Activated CD4-positive, alpha-beta memory T cell treated with anti-CD3 and anti-CD28 coated beads for 36 hours (primary cell): ENCODE measurements at regions not wholly inside any gene's neighbourhood (a gene's known extent, or its start where the extent isn't known, plus 50 kb on each side); places are given as distances from the start of the nearest gene placed in this dataset.

Source experiments
- CTCF ChIA-PET: fragments of 350-600 bp; sonication (Branson Sonifier 250); formaldehyde crosslinking; loops from one replicate; lab custom pipeline; 2021; ENCODE audit warnings: antibody characterized with exemption, inconsistent platforms; lab: Charles Lee
- POLR2A ChIA-PET: fragments of 350-600 bp; sonication (Branson Sonifier 250); formaldehyde crosslinking; loops from one replicate; lab custom pipeline; 2021; ENCODE audit warnings: antibody characterized with exemption; lab: Charles Lee
- DNase-seq: peaks from one replicate; pipeline ENCODE4 v3.0.0-alpha.2; 2020
- H3K27ac Mint-ChIP-seq: one replicate; pipeline ENCODE4 v1.8.0; 2021; ENCODE audit warnings: mixed read lengths
- H3K27me3 Mint-ChIP-seq: one replicate; pipeline ENCODE4 v1.8.0; 2021; ENCODE audit warnings: mixed read lengths
- H3K36me3 Mint-ChIP-seq: one replicate; pipeline ENCODE4 v1.8.0; 2021; ENCODE audit warnings: mixed read lengths
- H3K4me1 Mint-ChIP-seq: one replicate; pipeline ENCODE4 v1.8.0; 2021; ENCODE audit warnings: low read depth, mixed read lengths
- H3K4me3 Mint-ChIP-seq: one replicate; pipeline ENCODE4 v1.8.0; 2021; ENCODE audit warnings: mild to moderate bottlenecking, mixed read lengths
- H3K9me3 Mint-ChIP-seq: one replicate; pipeline ENCODE4 v1.8.0; 2021; ENCODE audit warnings: mixed read lengths
- intact Hi-C: fragments of 100-400 bp; cut with micrococcal nuclease; formaldehyde crosslinking; loops from one replicate; pipeline ENCODE4 v1.15.1; 2023

- Mint-ChIP-seq H3K27me3 (peaks cover 2% of the 10 kb centered on the region), H3K27ac (no peak overlapping the region), H3K4me3 (no peak overlapping the region), H3K4me1 (no peaks in the 10 kb centered on the region), H3K9me3 (no peaks in the 10 kb centered on the region), H3K36me3 (no peaks in the 10 kb centered on the region)
- intact Hi-C loops: no loop called here
- ChIA-PET POLR2A (no interaction called here), CTCF (interaction anchor here (1.1 kb wide), 1 partner anchor 119 kb away, joined by 4 read pairs; no protein-coding TSS in a partner anchor)
- DNase-seq: no peak
Observed at GRCh38 chr15:39460748-39461147, 120.1 kb upstream of the THBS1 start.

DNA sequence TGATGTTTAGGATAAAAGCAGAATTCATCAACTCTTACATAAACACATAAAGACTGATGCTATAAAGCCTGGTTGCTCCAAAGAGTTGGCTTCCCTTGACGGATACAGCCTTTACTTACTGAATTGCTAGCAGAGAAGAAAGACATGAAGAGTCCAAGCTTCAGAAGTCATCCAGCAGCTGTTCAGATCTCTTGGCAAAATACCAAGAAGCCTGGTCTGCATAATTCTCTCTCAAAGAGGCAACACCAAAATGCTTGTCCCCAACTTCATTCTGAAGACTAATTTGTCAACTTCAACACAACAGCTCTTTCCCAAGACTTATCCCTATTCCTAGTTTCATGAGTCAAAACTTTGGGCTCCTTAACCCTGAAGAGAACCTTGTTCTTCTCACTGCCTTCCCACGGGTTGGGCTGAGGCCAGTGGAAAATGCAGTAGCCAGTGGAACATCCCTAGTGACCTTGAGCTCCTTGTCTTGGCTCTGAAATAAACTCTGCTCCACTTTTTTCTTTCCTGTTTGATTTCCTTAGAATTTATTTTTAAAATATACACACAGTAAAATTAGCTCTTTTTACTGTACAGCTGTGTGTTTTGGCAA, 119.2 kb upstream of the THBS1 start:
- no peaks in the 10 kb centered on the region for H3K36me3 Mint-ChIP-seq
- no peaks in the 10 kb centered on the region for H3K4me1 Mint-ChIP-seq
- no peak overlapping the region for H3K27ac Mint-ChIP-seq
- DNase-seq: no peak
- POLR2A ChIA-PET: no interaction called here
- CTCF ChIA-PET: interaction anchor here (1.1 kb wide), 1 partner anchor 118 kb away, joined by 4 read pairs; no protein-coding TSS in a partner anchor
- H3K4me3 Mint-ChIP-seq: no peak overlapping the region
- peaks cover 2% of the 10 kb centered on the region for H3K27me3 Mint-ChIP-seq
- no peaks in the 10 kb centered on the region for H3K9me3 Mint-ChIP-seq
- intact Hi-C loops: no loop called here

GRCh38 chr15:39462691-39463090, 118.2 kb upstream of the THBS1 start:
- H3K4me1 Mint-ChIP-seq: no peaks in the 10 kb centered on the region
- ChIA-PET POLR2A (no interaction called here), CTCF (no interaction called here)
- no peaks in the 10 kb centered on the region for H3K9me3 Mint-ChIP-seq
- no peaks in the 10 kb centered on the region for H3K36me3 Mint-ChIP-seq
- H3K27me3 Mint-ChIP-seq: peaks cover 2% of the 10 kb centered on the region
- H3K4me3 Mint-ChIP-seq: no peak overlapping the region
- no peak overlapping the region for H3K27ac Mint-ChIP-seq
- no peak for DNase-seq
- intact Hi-C loops: no loop called here

GRCh38 chr15:39465843-39466749, 114.8 kb upstream of the THBS1 start:
- POLR2A ChIA-PET: no interaction called here
- no peaks in the 10 kb centered on the region for H3K36me3 Mint-ChIP-seq
- peaks cover 5% of the 10 kb centered on the region for H3K27me3 Mint-ChIP-seq
- H3K4me3 Mint-ChIP-seq: no peak overlapping the region
- H3K4me1 Mint-ChIP-seq: no peaks in the 10 kb centered on the region
- H3K9me3 Mint-ChIP-seq: no peaks in the 10 kb centered on the region
- no peak overlapping the region for H3K27ac Mint-ChIP-seq
- DNase-seq: no peak
- intact Hi-C loops: no loop called here
- CTCF ChIA-PET: interaction anchor here (1.2 kb wide), 1 partner anchor 115 kb away, joined by 3 read pairs; the partner anchor contains the start of gene THBS1

GRCh38 chr15:39466750-39467105, 114.2 kb upstream of the THBS1 start:
- Mint-ChIP-seq H3K4me1 (no peaks in the 10 kb centered on the region), H3K27me3 (peaks cover 4% of the 10 kb centered on the region), H3K4me3 (no peak overlapping the region), H3K27ac (no peak overlapping the region), H3K36me3 (no peaks in the 10 kb centered on the region), H3K9me3 (no peaks in the 10 kb centered on the region)
- POLR2A ChIA-PET: no interaction called here
- no peak for DNase-seq
- intact Hi-C loops: no loop called here
- CTCF ChIA-PET: interaction anchor here (1.2 kb wide), 1 partner anchor 114 kb away, joined by 3 read pairs; the partner anchor contains the start of gene THBS1

- no peaks in the 10 kb centered on the region for H3K9me3 Mint-ChIP-seq
- intact Hi-C loops: no loop called here
- ChIA-PET POLR2A (no interaction called here), CTCF (no interaction called here)
- no peaks in the 10 kb centered on the region for H3K36me3 Mint-ChIP-seq
- no peak overlapping the region for H3K4me3 Mint-ChIP-seq
- no peak for DNase-seq
- H3K4me1 Mint-ChIP-seq: no peaks in the 10 kb centered on the region
- H3K27me3 Mint-ChIP-seq: peaks cover 4% of the 10 kb centered on the region
- H3K27ac Mint-ChIP-seq: no peak overlapping the region
Observed at GRCh38 chr15:39468331-39468730, 112.5 kb upstream of the THBS1 start.

- POLR2A ChIA-PET: no interaction called here
Observed at GRCh38 chr15:39468828-39469227, 112.1 kb upstream of the THBS1 start.

GRCh38 chr15:39471785-39472574, 108.9 kb upstream of the THBS1 start:
- DNase-seq: no peak
- Mint-ChIP-seq H3K4me1 (no peaks in the 10 kb centered on the region), H3K9me3 (no peaks in the 10 kb centered on the region), H3K27me3 (peaks cover 4% of the 10 kb centered on the region), H3K4me3 (no peak overlapping the region), H3K36me3 (no peaks in the 10 kb centered on the region), H3K27ac (no peak overlapping the region)
- ChIA-PET POLR2A (no interaction called here), CTCF (no interaction called here)
- intact Hi-C loops: no loop called here

More at GRCh38 chr15:39468828-39469227, 112.1 kb upstream of the THBS1 start:
- intact Hi-C loops: no loop called here
- H3K27ac Mint-ChIP-seq: no peak overlapping the region
- no peaks in the 10 kb centered on the region for H3K9me3 Mint-ChIP-seq
- peaks cover 4% of the 10 kb centered on the region for H3K27me3 Mint-ChIP-seq
- CTCF ChIA-PET: no interaction called here
- H3K4me1 Mint-ChIP-seq: no peaks in the 10 kb centered on the region
- H3K4me3 Mint-ChIP-seq: no peak overlapping the region
- H3K36me3 Mint-ChIP-seq: no peaks in the 10 kb centered on the region
- no peak for DNase-seq

DNA sequence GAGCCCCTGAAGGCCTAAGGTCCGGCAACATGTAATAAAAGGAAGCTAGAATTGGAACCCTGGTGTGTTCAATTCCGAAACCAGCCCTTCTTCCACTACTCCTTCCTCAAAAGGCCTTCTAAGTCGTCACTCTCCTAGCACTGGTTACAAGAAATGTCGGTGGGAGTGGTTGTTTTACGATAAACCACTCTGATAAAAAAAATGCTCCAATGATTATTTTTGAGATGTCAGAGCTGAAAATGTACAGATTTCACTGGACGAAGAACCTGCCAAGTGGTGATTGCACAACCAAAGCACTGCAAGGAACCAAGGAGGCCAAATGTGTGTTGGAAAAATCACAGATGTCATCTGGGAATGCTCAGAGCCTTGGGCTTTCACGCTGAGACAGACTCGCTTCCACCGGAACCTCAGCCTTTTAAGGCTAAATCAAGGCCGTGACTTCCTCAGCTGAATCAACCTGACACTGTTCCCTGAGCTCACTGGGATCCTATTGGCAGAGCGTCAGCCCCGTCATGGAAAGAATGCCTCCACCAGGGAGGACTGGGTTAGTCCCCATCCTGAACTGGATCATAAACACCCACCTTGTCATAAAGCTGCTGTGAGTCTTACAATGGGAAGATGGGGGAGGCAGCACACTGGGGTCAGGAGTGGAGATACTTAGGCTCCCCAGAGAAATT, 108.1 kb upstream of the THBS1 start:
- H3K4me3 Mint-ChIP-seq: no peak overlapping the region
- no peak overlapping the region for H3K27ac Mint-ChIP-seq
- H3K36me3 Mint-ChIP-seq: no peaks in the 10 kb centered on the region
- ChIA-PET POLR2A (no interaction called here), CTCF (no interaction called here)
- H3K9me3 Mint-ChIP-seq: no peaks in the 10 kb centered on the region
- DNase-seq: no peak
- intact Hi-C loops: no loop called here
- H3K4me1 Mint-ChIP-seq: no peaks in the 10 kb centered on the region
- H3K27me3 Mint-ChIP-seq: peaks cover 4% of the 10 kb centered on the region

GRCh38 chr15:39473298-39473947, 107.5 kb upstream of the THBS1 start:
- POLR2A ChIA-PET: no interaction called here
- CTCF ChIA-PET: no interaction called here
- Mint-ChIP-seq H3K27ac (no peak overlapping the region), H3K4me1 (no peaks in the 10 kb centered on the region), H3K9me3 (no peaks in the 10 kb centered on the region), H3K36me3 (no peaks in the 10 kb centered on the region), H3K27me3 (peaks cover 5% of the 10 kb centered on the region), H3K4me3 (no peak overlapping the region)
- no peak for DNase-seq
- intact Hi-C loops: no loop called here

DNA sequence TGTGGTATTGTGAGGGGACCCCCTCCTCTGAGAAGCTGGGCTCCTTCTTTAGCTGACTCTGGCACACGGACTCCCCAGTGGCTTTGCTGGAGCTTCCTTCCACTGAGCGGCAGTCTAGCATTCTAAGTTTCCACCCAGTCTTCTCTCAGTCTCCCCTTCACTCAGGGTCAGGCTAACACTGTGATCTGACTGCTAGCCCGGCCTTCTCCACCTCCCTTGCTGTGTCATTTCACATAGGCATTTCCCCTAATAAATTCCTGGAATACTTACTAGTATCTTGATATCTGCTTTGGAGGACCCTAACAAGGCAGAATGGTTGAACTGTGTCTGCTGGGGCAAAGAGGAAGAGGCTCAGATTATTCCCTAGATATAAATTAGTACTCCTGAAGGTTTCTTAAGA, 106.2 kb upstream of the THBS1 start:
- CTCF ChIA-PET: no interaction called here
- no peak overlapping the region for H3K27ac Mint-ChIP-seq
- H3K27me3 Mint-ChIP-seq: peaks cover 5% of the 10 kb centered on the region

More for the DNA sequence above, 106.2 kb upstream of the THBS1 start:
- no peaks in the 10 kb centered on the region for H3K9me3 Mint-ChIP-seq
- no peaks in the 10 kb centered on the region for H3K36me3 Mint-ChIP-seq
- intact Hi-C loops: no loop called here
- DNase-seq: no peak
- POLR2A ChIA-PET: no interaction called here
- H3K4me3 Mint-ChIP-seq: no peak overlapping the region
- H3K4me1 Mint-ChIP-seq: no peaks in the 10 kb centered on the region
